Rectal smooth muscle tissue (tissue), 1 donor: ENCODE measurements at regions not wholly inside any gene's neighbourhood (a gene's known extent, or its start where the extent isn't known, plus 50 kb on each side); places are given as distances from the start of the nearest gene placed in this dataset.
"Not testable (repeated sequence)": the region's sequence is repeated elsewhere in the genome, so short reads cannot be mapped to it uniquely, and the experiment has no call there.

Experiments used
- H3K27ac ChIP-seq: one replicate; pipeline ENCODE4 v1.7.0; 2013; ENCODE audit warnings: low read depth, low read length, inconsistent platforms
- H3K27me3 ChIP-seq: one replicate; pipeline ENCODE4 v1.7.0; 2013; ENCODE audit warnings: low read length; ENCODE audit not compliant: control insufficient read depth, insufficient read depth
- H3K36me3 ChIP-seq: one replicate; pipeline ENCODE4 v1.7.0; 2013; ENCODE audit warnings: low read length; ENCODE audit not compliant: control insufficient read depth, insufficient read depth
- H3K4me1 ChIP-seq: one replicate; pipeline ENCODE4 v1.7.0; 2013; ENCODE audit warnings: low read length; ENCODE audit not compliant: control insufficient read depth, insufficient read depth
- H3K4me3 ChIP-seq: one replicate; pipeline ENCODE4 v1.7.0; 2013; ENCODE audit warnings: low read length
- H3K9ac ChIP-seq: one replicate; pipeline ENCODE4 v1.7.0; 2013; ENCODE audit warnings: low read length

DNA sequence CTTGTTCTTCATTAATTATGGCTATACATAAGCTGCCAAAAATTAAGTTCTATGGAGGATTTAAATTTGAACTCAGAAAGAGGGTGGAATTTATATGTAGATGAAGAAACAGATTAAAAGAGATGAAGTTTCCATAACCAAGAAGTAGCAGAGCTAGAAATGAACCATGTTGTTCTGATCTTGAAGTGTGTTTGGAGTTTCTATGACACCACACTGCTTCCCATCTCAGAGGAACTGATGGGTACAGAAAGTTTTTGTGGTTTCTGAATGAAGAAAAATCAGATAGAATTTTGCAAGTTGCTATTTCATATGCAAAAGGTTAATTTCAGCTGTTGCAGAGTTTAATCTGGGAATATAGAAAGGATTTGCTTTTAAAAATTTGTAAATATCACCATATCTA lies 710.3 kb downstream of the PDCD6IP start:
- no peak overlapping the region for H3K4me3 ChIP-seq
- H3K27ac ChIP-seq: no peak overlapping the region
- H3K27me3 ChIP-seq: no peaks in the 10 kb centered on the region
- H3K9ac ChIP-seq: no peak overlapping the region
- no peaks in the 10 kb centered on the region for H3K4me1 ChIP-seq
- H3K36me3 ChIP-seq: no peaks in the 10 kb centered on the region

DNA sequence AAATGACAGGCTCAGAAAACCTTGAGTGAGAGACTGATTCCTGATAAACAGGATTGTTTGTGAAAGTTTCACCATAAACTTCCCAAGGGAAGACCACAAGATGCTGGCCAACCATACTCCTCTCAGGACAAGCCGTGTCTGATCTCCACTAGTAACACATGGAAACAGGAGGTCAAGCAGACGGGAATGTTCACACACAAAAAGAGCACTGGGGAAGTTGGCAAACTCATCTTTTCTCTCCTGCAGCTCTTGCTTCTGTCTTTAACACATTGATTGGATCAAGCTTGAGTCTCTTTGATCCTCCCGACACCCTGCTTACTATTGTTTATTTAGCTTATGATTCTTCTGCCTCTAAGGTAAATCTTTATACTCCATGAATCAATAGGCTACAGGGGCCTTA lies 713.5 kb downstream of the PDCD6IP start:
- no peaks in the 10 kb centered on the region for H3K27me3 ChIP-seq
- no peak overlapping the region for H3K9ac ChIP-seq
- H3K36me3 ChIP-seq: no peaks in the 10 kb centered on the region
- H3K4me3 ChIP-seq: no peak overlapping the region
- H3K4me1 ChIP-seq: no peaks in the 10 kb centered on the region
- no peak overlapping the region for H3K27ac ChIP-seq

DNA sequence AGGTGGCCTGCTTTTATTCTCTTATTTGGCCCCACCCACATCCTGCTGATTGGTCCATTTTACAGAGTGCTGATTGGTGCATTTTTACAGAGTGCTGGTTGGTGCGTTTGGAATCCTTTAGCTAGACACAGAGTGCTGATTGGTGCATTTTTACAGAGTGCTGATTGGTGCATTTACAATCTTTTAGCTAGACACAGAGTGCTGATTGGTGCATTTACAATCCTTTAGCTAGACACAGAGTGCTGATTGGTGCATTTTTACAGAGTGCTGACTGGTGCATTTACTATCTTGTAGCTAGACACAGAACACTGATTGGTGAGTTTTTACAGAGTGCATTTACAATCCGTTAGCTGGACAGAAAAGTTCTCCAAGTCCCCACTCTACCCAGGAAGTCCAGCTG lies 720.6 kb downstream of the PDCD6IP start:
- H3K27ac ChIP-seq, H3K36me3 ChIP-seq, H3K9ac ChIP-seq, H3K27me3 ChIP-seq, H3K4me3 ChIP-seq, H3K4me1 ChIP-seq: not testable (repeated sequence)

- no peaks in the 10 kb centered on the region for H3K4me1 ChIP-seq
- H3K9ac ChIP-seq: no peak overlapping the region
- no peaks in the 10 kb centered on the region for H3K27me3 ChIP-seq
- no peaks in the 10 kb centered on the region for H3K36me3 ChIP-seq
- H3K27ac ChIP-seq: no peak overlapping the region
- no peak overlapping the region for H3K4me3 ChIP-seq
Observed at GRCh38 chr3:34531156-34531555, 732.7 kb downstream of the PDCD6IP start.

GRCh38 chr3:34533451-34533850 lies 735.0 kb downstream of the PDCD6IP start:
- Histone ChIP-seq H3K27me3 (no peaks in the 10 kb centered on the region), H3K4me3 (no peak overlapping the region), H3K27ac (no peak overlapping the region), H3K36me3 (no peaks in the 10 kb centered on the region), H3K9ac (no peak overlapping the region), H3K4me1 (no peaks in the 10 kb centered on the region)

DNA sequence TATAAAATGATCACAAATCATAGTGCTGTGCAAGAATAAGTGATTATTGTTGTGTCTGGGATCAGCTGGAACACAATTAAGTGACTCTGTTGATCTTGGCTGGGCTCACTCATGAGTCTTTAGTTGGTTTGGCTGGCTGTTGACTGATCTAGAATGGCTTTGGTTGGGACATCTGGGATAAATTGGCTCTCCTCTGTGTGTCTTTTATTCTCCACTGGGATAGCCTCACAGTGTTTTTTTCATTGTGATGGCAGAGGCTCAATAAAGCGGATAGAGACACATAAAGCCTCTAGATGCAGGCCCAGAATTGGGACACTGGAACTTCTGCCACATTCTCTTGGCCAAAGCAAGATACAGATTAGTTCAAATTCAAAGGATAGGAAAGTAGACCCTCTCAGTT lies 735.6 kb downstream of the PDCD6IP start:
- no peak overlapping the region for H3K9ac ChIP-seq
- no peak overlapping the region for H3K4me3 ChIP-seq
- no peak overlapping the region for H3K27ac ChIP-seq
- no peaks in the 10 kb centered on the region for H3K4me1 ChIP-seq
- no peaks in the 10 kb centered on the region for H3K27me3 ChIP-seq
- no peaks in the 10 kb centered on the region for H3K36me3 ChIP-seq

DNA sequence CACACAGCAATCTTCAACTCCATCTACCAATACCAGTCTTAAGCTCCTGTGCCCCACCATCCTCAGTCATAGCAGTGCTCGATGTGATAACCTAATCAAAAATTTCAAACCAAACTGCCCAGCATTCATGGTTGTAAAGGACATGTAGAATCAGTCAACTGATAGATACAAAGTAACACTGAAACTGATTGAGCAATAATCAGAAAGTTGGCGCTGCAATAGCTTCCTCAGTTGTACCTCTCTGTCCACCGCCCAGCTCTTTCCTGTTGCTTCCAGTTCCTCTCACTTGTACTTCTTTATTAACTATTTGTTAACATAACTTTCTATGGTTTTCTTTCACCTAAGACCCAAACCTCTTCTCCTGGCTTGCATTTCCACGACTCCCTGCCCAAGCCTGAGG lies 745.7 kb downstream of the PDCD6IP start:
- Histone ChIP-seq H3K4me1 (no peaks in the 10 kb centered on the region), H3K9ac (no peak overlapping the region)

DNA sequence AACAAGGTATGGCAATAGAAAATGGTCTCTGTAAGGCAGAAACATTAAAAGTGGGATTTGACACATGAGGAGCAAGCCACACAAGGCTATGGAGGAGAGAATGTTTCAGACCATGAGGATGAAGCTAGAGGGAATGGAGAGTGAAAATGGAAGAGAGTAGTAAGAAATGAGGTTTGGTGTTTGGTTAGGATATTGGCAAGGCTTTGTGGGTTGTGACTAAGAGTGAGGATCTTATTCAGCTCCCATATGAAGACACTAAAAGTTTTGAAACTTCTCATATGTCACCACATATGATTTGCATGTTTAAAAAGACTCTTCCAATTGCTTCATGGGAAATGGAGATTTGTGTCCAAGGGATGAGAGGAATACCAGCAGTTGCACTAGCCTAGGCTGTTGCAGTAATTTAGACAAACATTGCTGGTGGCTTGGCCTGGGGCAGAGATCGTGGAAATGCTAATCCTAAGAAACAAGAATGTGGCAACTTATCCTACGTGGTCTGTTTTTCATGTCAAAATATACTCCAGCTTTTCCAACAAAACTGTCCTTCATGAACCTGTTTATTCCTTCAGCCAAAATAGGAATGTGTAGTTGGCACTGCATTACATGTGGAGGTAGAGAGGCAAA lies 749.0 kb downstream of the PDCD6IP start:
- Histone ChIP-seq H3K4me3 (no peak overlapping the region), H3K9ac (no peak overlapping the region), H3K4me1 (no peaks in the 10 kb centered on the region)

More for the DNA sequence above, 745.7 kb downstream of the PDCD6IP start:
- H3K36me3 ChIP-seq: no peaks in the 10 kb centered on the region
- no peak overlapping the region for H3K4me3 ChIP-seq
- no peaks in the 10 kb centered on the region for H3K27me3 ChIP-seq
- H3K27ac ChIP-seq: no peak overlapping the region

GRCh38 chr3:34567266-34567665 lies 768.8 kb downstream of the PDCD6IP start:
- H3K27ac ChIP-seq: no peak overlapping the region
- H3K9ac ChIP-seq: no peak overlapping the region
- no peaks in the 10 kb centered on the region for H3K36me3 ChIP-seq
- no peaks in the 10 kb centered on the region for H3K27me3 ChIP-seq
- H3K4me1 ChIP-seq: no peaks in the 10 kb centered on the region
- H3K4me3 ChIP-seq: no peak overlapping the region

More for the DNA sequence above, 749.0 kb downstream of the PDCD6IP start:
- Histone ChIP-seq H3K27ac (no peak overlapping the region), H3K27me3 (no peaks in the 10 kb centered on the region), H3K36me3 (no peaks in the 10 kb centered on the region)

DNA sequence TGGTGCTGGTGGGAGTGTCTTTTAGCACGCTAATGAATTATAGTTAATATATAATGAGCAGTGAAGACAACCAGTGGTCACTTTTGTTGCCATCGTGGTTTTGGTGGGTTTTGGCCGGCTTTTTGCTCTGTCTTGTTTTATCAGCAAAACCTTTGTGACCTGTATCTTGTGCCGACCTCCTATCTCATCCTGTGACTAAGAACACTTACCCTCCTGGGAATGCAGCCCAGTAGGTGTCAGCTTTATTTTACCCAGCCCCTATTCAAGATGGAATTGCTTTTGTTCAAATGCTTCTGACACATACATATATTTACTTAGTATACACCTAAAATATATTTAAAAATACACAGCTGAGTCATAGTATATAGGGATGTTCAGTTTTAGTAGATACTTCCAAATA lies 770.3 kb downstream of the PDCD6IP start:
- no peak overlapping the region for H3K9ac ChIP-seq
- H3K27me3 ChIP-seq: no peaks in the 10 kb centered on the region
- H3K4me3 ChIP-seq: no peak overlapping the region
- no peak overlapping the region for H3K27ac ChIP-seq
- H3K36me3 ChIP-seq: no peaks in the 10 kb centered on the region
- no peaks in the 10 kb centered on the region for H3K4me1 ChIP-seq

DNA sequence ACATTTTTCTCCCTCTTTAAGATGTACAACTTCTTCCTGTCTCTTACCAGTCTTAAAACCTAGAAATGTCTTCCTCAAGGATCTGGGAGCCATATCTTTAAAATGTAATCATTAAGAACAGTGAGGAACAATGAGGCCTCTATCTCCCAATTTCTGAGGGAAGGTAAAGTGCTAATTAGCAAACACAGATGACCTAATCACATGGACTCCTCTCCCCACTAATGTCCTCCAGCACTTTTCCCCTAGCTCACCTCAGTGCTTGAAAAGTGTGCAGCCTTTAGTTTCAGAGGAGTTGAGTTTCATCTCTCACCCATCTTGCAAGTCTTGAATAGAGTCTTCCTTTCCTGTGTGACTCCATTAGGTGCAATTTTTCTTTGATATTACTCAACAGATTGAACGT lies 771.0 kb downstream of the PDCD6IP start:
- no peaks in the 10 kb centered on the region for H3K36me3 ChIP-seq
- no peaks in the 10 kb centered on the region for H3K27me3 ChIP-seq
- no peak overlapping the region for H3K9ac ChIP-seq
- no peaks in the 10 kb centered on the region for H3K4me1 ChIP-seq
- no peak overlapping the region for H3K4me3 ChIP-seq
- H3K27ac ChIP-seq: no peak overlapping the region

- no peak overlapping the region for H3K9ac ChIP-seq
- H3K27ac ChIP-seq: no peak overlapping the region
- H3K27me3 ChIP-seq: no peaks in the 10 kb centered on the region
- no peaks in the 10 kb centered on the region for H3K4me1 ChIP-seq
- H3K36me3 ChIP-seq: no peaks in the 10 kb centered on the region
- H3K4me3 ChIP-seq: no peak overlapping the region
Observed at GRCh38 chr3:34570916-34571705, 772.7 kb downstream of the PDCD6IP start.

- no peak overlapping the region for H3K9ac ChIP-seq
- no peaks in the 10 kb centered on the region for H3K27me3 ChIP-seq
- no peaks in the 10 kb centered on the region for H3K36me3 ChIP-seq
- H3K4me3 ChIP-seq: no peak overlapping the region
- no peak overlapping the region for H3K27ac ChIP-seq
- H3K4me1 ChIP-seq: no peaks in the 10 kb centered on the region
Observed at GRCh38 chr3:34571714-34572113, 773.3 kb downstream of the PDCD6IP start.
